SHP77 (cell line): ENCODE measurements at regions not wholly inside any gene's neighbourhood (a gene's known extent, or its start where the extent isn't known, plus 50 kb on each side); places are given as distances from the start of the nearest gene placed in this dataset.
"Not testable (repeated sequence)": the region's sequence is repeated elsewhere in the genome, so short reads cannot be mapped to it uniquely, and the experiment has no call there.

ENCODE experiments used
- DNase-seq, 2 experiments: peaks; one replicate each; lab custom pipeline; 2025; lab: John Stamatoyannopoulos, UW

DNA sequence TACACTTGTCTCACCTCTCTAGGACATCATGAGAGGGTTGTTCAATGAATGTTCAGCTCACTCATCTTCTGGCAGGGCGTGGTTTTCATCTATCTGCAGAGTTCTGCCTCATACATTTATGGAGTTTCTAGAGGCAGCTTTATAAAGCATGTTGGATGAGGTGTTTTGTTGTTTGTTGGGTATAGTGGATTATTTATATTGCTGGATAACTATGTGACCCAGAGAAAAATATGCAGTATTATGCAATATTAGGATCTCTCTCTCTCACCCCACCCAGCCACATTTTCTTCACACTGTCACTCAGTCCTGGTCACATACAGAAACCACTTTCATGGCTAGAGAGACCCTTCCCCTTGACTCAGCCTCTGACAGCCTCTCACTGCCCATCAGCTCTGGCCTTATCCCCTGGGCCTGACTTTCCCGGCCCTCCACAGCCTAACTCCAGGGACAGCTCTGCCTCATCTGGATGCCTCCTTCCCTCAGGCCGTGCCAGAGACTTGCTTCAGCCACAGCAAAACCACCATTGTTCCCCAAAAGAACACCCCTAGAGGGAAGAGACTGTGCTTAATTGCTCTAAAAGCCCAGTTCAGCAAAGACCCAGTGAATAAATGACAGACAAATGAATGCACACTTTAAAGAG is 260.3 kb downstream of the MYCN start:
- no peak for DNase-seq

DNA sequence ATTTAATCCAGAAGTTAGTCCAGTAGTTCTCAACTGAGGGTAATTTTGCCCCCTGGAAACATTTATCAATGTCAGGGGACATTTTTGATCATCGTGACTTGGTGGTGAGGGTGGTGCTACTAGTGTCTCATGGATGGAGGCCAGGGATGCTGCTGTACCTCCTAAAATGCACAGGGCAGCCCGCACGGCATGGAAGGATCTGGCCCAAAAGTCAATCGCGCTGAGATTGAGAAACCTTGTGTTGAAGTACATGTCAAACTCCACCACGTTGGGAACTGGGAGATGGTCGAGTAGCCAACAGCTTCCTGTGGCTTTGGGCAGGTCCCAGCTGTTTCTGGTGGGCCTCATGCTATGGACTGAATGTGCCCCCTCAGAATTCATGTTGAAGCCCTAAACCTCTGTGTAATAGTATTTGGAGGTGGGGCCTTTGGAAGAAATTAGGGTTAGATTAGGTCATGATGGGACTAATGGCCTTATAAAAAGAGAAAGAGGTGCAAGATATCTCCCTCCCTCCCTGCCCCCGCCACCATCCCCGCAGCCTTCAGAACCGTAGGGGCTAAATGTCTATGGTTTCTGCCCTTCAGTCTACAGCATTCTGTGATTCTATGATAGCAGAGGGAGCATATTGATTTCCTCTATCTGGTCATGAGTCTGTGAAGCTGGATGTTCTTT is 259.7 kb downstream of the MYCN start:
- DNase-seq: no peak

DNA sequence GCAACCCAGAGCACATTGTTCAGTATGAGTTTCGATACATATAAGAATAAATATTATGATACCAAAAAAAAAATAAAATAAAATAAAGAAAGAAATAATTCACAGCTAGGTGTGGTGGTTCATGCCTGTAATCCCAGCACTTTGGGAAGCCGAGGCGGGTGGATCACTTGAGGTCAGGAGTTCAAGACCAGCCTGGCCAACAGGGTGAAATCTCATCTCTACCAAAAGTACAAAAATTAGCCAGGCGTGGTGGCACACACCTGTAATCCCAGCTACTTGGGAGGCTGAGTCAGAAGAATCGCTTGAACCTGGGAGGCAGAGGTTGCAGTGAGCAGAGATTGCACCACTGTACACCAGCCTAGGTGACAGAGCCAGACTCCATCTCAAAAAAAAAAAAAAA is 258.9 kb downstream of the MYCN start:
- DNase-seq: not testable (repeated sequence)

DNA sequence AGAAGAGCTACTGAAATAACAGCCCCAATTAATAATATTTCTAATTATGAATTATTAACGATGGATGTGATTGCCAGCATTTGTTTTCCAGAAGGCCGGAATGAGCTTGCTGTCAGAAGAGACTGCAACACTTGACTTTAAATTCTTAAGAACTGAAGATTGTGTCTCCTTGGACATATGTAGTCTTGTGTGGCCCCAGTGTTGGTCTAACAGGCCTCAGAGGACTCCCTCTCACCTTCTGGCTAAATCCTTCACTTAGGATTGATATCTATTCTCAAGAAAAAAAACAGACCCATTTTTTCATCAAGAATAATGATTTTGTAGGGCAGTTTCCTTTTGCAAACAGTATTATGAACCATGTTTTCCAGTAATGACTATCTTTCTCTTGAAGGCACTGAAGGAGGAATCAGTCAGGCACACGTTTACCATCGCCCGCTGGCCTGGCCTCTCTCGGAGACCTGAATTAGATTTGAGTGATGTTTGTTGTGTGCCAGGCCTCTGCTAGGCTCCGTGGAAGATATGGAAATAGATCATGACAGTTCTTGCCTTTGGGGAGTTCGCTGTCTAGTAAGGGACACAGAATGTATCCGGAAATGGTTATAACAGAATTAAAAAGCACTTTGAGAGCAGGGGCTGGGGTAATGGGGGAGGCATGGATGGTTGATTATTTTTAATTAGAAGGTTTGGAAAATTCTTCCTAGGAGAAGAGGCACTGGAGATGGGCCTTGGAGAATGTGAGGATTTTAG is 258.0 kb downstream of the MYCN start:
- DNase-seq: no peak

DNA sequence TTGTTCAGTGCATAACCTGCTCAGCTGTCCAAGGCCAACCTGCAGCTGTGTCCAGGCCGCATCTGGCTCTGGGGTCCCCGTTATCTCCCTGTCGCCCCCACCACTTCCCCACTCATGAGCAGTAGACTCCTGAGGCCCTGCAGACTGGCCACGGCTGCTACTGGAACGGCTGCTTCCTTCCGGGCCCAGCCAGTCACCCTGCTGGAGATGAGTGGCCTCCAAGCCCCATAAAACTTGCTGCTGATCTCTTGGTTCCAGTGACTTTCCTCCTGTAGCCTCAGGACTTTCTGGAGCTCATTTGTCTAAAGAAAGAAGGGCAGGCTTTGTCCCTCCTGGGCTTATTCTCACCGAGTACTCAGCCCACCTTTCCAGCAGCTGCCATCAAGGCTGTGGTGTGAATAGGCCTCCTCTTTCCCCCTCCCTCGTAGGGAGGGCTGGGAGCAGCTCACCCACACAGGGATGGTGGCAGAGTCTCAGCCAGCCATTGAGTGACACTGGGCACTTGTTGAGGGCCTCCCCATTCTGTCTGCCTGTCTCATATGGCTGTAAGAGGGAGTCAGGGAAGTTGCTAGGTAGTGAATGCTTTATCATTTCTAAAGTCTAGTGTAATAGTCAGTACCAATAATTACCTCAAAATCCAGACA is 257.3 kb downstream of the MYCN start:
- DNase-seq: no peak

DNA sequence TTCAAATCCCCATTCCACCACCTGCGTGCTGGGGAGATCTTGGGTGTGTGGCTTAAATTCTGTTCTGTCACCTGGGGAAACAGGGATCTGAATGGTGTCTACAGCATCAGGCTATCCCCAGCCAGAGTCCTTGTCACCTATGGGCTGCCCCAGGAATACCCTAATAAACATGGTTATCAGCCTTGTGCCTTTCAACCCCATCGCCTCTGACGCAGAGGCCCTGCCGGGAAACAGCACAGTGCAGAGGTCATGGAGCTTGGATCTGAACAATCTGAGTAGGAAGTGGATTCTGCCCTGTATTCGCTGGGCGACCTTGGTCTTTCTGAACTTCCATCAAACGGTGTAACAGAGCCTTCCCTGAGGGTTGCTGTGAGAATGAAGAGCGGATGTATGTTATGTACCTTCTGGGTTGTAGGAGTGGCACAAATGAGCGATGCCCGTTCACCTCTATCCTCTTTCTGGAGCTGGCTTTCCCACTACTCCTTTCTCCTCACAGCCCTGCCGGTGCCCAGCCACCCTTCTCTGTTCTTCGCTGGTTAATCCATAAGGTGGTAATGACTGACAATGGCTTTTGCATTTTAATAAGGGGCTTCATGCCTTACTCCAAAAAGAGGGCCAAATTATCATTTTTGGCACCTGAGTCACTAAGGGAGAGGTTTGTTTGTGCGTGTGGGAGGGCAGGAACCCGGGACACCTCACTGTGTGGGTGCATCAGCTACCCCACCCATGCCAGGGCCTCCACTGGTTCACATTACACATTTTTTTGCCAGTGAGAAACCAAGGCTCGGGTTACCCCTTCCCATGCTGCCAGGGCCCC is 256.5 kb downstream of the MYCN start:
- no peak for DNase-seq

DNA sequence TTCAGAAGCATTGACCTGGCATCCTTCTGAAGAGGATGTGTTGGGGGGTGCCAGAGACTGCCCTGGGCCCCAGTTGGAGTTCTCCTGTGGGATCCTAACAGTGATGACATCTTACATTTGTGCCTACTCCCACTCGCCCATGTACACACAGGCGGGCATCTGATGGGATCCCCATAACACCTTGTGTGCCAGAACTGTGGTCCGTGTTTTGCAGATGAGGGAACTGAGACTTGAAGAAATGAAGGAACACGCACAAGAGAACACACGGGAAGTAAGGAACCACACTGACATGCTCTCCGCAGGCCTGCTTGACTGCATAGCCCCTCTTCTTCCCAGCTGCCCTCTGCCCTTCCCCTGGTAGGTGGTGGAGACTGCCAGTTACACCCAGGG is 255.3 kb downstream of the MYCN start:
- no peak for DNase-seq

DNA sequence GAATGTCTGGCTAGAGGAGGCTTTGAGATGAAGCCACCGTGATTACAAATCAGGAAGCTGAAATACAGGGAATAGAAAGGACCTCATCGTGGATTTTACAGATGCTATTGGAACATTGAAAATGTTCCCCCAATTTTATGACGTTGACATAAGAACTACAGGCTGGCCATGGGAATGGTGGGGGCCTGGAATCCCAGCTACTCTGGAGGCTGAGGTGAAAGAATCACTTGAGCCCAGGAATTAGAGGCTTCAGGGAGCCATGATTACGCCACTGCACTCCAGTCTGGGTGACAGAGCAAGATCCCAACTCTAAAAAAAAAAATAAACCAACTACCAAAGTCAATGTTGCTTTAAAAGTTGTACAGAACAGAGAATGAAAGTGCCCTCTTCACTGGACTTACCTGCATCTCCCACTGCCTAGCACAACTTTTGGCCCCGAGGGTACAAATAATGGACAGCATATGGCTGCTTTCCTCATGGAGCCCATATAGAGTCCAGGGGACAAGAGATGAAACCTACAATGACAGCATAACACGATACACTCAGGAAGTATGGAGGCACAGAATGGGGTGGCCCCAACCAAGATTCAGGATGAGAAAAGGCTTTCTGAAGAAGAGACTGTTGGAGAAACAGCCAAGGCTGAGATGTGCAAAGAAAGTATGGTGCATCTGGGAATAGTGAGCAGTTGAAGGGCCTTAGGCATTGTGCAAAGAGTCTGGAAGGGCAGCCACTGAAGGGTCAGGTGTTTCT is 254.8 kb downstream of the MYCN start:
- DNase-seq: no peak

DNA sequence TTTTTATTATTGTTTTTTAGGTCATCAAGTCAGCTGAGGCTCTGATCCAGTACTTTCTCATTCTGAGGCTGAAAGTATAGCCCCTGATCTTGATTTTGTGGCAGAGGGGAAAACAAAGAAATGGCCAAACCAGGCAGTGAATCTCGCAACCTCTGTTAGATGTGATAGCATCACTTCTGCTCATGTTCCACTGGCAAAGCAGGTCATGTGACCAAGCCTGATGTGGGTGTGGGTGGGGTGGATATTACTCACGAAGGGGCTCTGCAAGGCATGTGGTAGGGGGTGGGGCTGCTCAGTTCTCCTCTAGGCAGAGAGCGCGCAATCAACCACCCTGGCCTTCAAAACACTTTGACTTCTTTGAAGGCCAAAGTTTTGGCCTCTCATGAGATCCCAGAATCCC is 254.2 kb downstream of the MYCN start:
- DNase-seq: no peak

DNA sequence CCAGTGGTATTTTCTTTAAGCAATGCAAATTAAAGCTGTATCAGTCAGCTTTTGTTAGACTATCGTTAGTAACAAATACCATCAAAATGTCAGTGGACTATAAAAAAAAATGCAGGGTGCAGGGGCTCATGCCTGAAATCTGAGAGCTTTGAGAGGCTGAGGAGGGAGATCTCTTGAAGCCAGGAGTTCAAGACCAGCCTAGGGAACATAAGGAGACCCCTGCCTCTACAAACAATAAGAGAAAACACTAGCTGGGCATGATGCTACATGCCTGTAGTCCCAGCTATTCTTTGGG is 253.7 kb downstream of the MYCN start:
- DNase-seq: no peak

DNA sequence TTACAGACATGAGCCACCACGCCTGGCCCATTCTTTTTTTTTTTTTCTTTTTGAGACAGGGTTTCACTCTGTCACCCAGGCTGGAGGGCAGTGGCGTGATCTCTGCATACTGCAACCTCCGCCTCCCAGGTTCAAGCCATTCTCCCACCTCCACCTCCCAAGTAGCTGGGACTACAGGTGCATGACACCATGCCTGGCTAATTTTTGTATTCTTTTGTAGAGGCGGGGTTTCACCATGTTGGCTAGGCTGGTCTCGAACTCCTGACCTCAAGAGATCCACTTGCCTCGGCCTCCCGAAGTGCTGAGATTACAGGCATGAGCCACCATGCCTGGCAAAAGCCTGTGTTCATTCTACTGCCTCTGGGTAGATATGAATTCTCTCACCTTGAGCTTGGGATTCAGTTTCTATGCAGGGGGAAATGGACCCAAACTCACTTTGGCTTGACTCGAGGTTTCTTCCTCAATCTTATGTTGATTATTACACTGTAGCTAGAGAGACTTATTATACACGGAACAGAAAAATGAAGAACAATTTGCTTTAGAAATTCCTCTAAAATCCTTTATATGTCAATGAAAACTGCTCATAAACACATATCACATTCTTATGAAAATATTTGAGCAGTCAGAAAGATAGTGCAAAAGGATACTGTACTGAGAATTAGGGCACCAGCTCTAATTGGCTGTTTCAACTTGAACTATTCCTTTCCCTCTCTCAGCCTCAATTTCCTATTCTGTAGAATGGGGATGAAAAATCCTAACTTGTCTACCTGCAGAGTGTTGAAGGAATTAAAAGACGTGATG is 252.3 kb downstream of the MYCN start:
- no peak for DNase-seq

DNA sequence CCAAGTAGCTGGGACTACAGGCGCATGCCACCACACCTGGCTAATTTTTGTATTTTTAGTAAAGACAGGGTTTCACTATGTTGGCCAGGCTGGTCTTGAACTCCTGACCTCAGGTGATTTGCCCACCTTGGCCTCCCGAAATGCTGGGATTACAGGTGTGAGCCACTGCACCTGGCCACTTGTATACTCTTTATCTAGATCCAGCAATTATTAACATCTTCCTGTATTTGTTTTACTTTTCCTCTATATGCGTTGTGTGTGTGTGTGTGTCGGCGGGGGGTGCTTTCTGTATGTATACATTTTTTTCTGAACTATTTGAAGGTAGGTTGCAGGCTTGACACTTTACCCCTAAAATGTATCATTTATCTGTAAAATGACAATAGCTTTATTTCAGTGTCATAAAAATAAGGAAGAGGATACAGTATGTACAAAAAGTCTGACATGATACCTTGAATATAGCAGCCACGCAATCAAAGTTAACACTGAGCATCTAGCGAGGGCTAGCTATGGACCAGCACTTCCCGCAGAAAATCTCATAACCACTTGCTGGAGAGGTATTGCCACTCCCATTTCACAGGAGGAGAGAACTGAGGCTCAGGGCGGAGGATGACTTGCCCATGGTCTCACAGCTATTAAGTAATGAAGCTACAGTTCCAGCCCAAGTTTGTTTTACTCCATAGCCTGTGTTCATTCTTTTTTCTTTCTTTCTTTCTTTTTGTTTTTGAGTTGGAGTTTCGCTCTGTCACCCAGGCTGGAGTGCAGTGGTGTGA is 251.3 kb downstream of the MYCN start:
- DNase-seq: no peak

DNA sequence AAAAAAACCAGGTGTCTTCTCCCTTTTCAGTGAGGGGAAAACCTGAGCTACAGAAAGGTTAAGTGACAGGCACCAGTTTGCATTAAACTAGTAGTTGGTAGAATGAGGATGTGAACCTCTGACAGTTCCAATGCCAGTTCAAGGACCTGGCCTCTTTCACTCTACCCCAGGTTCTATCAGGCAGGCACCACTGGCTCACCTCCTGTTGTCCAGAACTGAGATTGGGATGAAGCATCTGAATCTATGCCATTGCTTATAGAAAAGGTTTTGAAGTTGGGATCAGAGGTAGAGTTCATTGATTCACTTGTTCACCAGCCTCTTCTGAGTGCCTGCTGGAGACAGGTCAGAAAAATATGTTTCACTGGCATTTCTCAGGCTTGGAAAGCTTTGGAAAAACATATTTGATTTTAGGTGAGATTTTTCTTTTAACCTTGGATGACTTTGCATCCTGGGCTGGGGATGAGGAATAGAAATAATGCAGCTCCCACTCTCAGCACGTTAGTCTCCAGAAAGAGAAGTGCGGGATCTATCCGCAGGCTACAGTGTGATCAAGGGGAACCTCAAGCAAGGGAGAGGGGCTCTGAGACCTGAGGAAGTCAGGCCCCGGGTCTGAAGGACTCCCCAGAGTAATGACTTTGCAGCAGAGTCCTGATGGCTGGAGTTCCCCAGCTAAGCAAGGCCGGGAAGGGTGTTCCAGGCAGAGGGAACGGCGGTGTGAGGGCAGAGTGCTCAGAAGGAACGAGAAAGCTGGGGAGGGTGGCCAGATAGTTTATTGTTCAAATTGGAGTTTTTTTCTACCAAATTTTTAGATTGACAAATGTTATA is 250.3 kb downstream of the MYCN start:
- no peak for DNase-seq

DNA sequence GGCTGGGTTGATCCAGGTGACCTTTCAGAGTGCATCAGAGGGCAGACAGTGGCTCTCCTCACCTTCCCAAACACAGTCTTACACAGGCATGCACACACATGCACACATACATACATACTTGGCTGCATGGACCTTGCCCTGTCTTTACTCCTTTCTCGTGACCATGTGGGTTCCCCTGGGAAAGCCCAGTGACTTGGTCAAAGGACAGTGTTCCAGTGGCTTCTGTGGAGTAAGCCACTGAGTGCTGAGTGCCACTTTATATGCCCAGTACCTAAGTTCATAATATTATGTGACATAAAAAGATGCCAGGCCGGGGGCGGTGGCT is 249.4 kb downstream of the MYCN start:
- DNase-seq: no peak

DNA sequence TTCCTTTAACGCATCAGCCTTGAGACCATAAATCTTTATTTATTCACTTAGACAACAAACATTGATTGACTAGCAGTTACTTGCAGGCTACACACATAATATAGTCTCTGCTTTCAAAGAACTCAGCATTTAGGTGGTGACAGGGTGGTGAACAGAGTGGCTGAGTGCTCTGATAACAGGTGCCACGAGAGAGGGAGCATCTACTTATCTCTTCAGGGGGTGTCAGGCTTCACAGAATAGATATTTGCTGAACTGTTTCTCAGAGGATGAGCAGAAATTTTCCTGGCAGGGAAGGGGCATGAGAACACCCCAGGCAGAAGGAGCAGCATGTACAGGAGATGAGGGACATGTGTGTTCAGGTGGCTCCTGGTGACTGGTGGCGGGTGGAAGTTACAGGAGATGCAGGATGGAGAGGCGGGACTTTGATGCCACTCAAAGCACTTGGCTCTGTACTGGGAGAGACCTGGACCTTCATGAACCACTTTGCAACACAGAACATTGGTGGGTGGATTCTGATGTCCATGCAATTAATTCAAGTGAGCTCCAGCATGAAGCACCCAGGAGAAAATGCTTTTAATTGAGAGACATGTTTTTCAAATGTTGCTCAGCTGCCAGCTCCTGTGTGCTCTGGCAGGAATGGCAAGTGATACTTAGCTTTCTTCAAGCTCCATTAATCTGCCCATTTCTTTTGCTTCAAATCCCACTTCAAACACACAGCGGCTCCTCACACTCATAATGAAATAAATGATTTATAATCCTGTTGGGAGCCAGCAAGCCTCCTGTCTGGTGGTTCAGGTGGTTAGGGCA is 248.9 kb downstream of the MYCN start:
- DNase-seq: no peak

DNA sequence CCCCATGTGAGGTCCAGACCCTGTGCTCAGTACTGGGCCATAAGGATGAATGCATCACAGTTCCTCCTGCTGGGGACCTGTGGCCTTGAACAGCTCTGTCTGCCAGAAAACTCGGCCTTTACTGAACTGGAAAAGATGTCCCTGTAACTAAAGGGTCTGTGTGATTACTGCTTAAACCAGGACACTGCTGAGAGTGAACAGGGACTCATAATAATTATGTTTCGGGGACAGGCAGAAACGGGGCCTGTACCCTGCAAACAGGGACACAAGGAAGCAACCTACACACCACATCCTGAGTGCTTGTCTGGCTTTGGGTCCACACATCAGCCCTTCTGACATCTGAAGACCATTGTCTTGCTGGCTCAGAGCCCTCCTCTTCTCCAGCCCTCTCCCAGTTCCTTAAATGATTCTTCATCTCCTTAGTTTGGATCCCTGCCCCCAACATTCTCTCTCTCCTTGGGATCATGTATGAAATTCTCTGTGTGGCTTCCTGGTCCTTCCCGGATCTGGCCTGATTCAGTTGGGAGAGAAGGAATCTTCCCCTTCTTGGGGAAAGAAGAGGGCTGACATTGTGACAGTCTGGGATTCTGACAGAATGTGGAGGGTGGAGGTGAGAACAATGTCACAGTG is 248.0 kb downstream of the MYCN start:
- DNase-seq: no peak

DNA sequence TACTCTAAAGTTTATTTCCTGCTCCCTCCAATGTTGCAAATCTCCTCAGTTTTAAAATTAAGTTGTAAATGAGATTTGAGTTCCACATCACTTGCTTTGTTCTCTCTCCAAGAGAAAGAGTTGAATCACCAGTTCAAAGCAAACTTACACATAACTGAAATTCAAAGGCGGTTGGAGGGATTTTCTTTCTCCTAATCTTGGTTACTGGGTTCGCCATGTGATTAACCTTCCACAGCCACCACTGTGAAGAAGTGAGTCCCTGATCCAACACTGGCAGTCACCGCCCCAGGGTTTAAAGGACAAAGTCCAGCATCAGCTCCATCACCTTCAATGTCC is 247.1 kb downstream of the MYCN start:
- no peak for DNase-seq
